GM12878 (cell line): ENCODE measurements at regions not wholly inside any gene's neighbourhood (a gene's known extent, or its start where the extent isn't known, plus 50 kb on each side); places are given as distances from the start of the nearest gene placed in this dataset.

Experiments used
- ATAC-seq: fragments of 200-7000 bp; cut with Tn5 transposase; 3 replicates; pipeline ENCODE4 v1.9.1; 2020; ENCODE audit warnings: mild to moderate bottlenecking, moderate library complexity
- BruUV-seq: library from RNA; stranded (reverse); fragments of 400-500 nt; replicated peaks from 2 replicates; lab custom pipeline; 2021; lab: Mats Ljungman, UMichigan
- CTCF ChIA-PET: fragments of 300-600 bp; sonication (Branson Sonifier 250); formaldehyde crosslinking; extraction: SDS; loops from one replicate; lab custom pipeline; 2021; ENCODE audit warnings: inconsistent platforms; lab: Yijun Ruan, JAX
- POLR2A ChIA-PET: fragments of 350-600 bp; formaldehyde crosslinking; extraction: SDS; loops from one replicate; lab custom pipeline; 2021; ENCODE audit warnings: inconsistent platforms; lab: Charles Lee
- RAD21 ChIA-PET: fragments of 300-600 bp; sonication (Branson Sonifier 250); formaldehyde crosslinking; loops from one replicate; lab custom pipeline; 2023; ENCODE audit warnings: antibody characterized with exemption; ENCODE audit not compliant: unreplicated experiment; lab: Charles Lee
- SMC1A ChIA-PET: fragments of 300-600 bp; sonication (Branson Sonifier 250); formaldehyde crosslinking; loops from one replicate; lab custom pipeline; 2023; ENCODE audit not compliant: unreplicated experiment, uncharacterized antibody; lab: Charles Lee
- DNase-seq: peaks from one replicate; pipeline ENCODE4 v3.0.0-alpha.2; 2011; ENCODE audit warnings: low read depth, low spot score
- FAIRE-seq: peaks from 3 replicates; lab custom pipeline; 2011; peaks lifted over from hg19 to GRCh38; lab: Jason Lieb, UNC
- H2AFZ ChIP-seq: 2 replicates; pipeline ENCODE4 v1.6.0; 2011; ENCODE audit warnings: low read depth, low read length, control low read depth; ENCODE audit not compliant: control insufficient read depth
- H3K27ac ChIP-seq: 2 replicates; pipeline ENCODE4 v1.5.1; 2011; ENCODE audit warnings: control low read depth; ENCODE audit not compliant: control insufficient read depth, insufficient read depth
- H3K27me3 ChIP-seq, 2 experiments: replicated peaks in 1 of 2; 2 replicates each; pipeline versions ENCODE4 v1.6.0 to v1.6.1; 2011; ENCODE audit warnings: low read length in 1 of 2; ENCODE audit not compliant: control insufficient read depth in 2 of 2, insufficient read depth in 2 of 2
- H3K36me3 ChIP-seq, 2 experiments: 2 replicates each; pipeline ENCODE4 v1.5.1; 2011; ENCODE audit warnings: low read length in 1 of 2; ENCODE audit not compliant: control insufficient read depth in 2 of 2, insufficient read depth in 2 of 2
- H3K4me1 ChIP-seq: 2 replicates; pipeline ENCODE4 v1.6.1; 2011; ENCODE audit warnings: mild to moderate bottlenecking, low read length, moderate library complexity, mixed read lengths; ENCODE audit not compliant: control insufficient read depth, insufficient read depth
- H3K4me2 ChIP-seq: 2 replicates; pipeline ENCODE4 v1.6.0; 2011; ENCODE audit warnings: control low read depth; ENCODE audit not compliant: control insufficient read depth, insufficient read depth
- H3K4me3 ChIP-seq: fragments of 200-600 bp; sonication (generic); 2 replicates; pipeline ENCODE4 v1.5.1; 2016
- H3K79me2 ChIP-seq: 2 replicates; pipeline ENCODE4 v1.6.0; 2011; ENCODE audit warnings: low read length; ENCODE audit not compliant: control insufficient read depth, insufficient read depth
- H3K9ac ChIP-seq: 2 replicates; pipeline ENCODE4 v1.8.0; 2011; ENCODE audit warnings: low read length, control low read depth, mixed read lengths; ENCODE audit not compliant: control insufficient read depth, insufficient read depth
- H3K9me3 ChIP-seq: replicated peaks from 3 replicates; pipeline ENCODE4 v1.5.1; 2011; ENCODE audit warnings: mild to moderate bottlenecking, low read length; ENCODE audit not compliant: control insufficient read depth, insufficient read depth
- H4K20me1 ChIP-seq: 2 replicates; pipeline ENCODE4 v1.6.0; 2011; ENCODE audit not compliant: control insufficient read depth, insufficient read depth
- ATF7 ChIP-seq: fragments of 450-650 bp; IDR thresholded peaks from 2 replicates; pipeline ENCODE4 v1.6.1; 2016; ENCODE audit warnings: low read depth, mild to moderate bottlenecking
- CBX3 ChIP-seq: fragments of 200-600 bp; sonication (generic); IDR thresholded peaks from 2 replicates; pipeline ENCODE4 v1.6.1; 2016; ENCODE audit warnings: low read depth, borderline replicate concordance
- EGR1 ChIP-seq, 2 experiments: IDR thresholded peaks; 1 replicate in 1 of 2; 2 replicates in 1 of 2; pipeline ENCODE4 v1.6.1; 2011 to 2012; ENCODE audit warnings: low read depth in 2 of 2, low read length in 2 of 2, borderline replicate concordance in 1 of 2, mild to moderate bottlenecking in 1 of 2, moderate library complexity in 1 of 2
- ESRRA ChIP-seq: IDR thresholded peaks from 2 replicates; pipeline ENCODE4 v1.6.1; 2012; ENCODE audit warnings: mild to moderate bottlenecking, low read length, improper control_type of control experiment
- HDAC2 ChIP-seq: fragments of 200-600 bp; sonication (generic); IDR thresholded peaks from 2 replicates; pipeline ENCODE4 v1.6.1; 2017
- HDAC6 ChIP-seq: fragments of 200-600 bp; sonication (generic); IDR thresholded peaks from one replicate; pipeline ENCODE4 v1.8.0; 2017; ENCODE audit warnings: antibody characterized with exemption; ENCODE audit not compliant: unreplicated experiment
- MEF2A ChIP-seq: IDR thresholded peaks from 2 replicates; pipeline ENCODE4 v1.6.1; 2011; ENCODE audit warnings: low read depth, mild to moderate bottlenecking, low read length, moderate library complexity; ENCODE audit not compliant: insufficient read depth
- MTA2 ChIP-seq: fragments of 450-650 bp; IDR thresholded peaks from 2 replicates; pipeline ENCODE4 v1.6.1; 2016; ENCODE audit warnings: low read depth, mild to moderate bottlenecking, moderate library complexity
- NR2F1 ChIP-seq: fragments of 450-650 bp; conservative IDR thresholded peaks from 2 replicates; pipeline ENCODE4 v1.6.1; 2017; ENCODE audit warnings: mild to moderate bottlenecking
- RELA ChIP-seq: fragments of 450-650 bp; IDR thresholded peaks from 2 replicates; pipeline ENCODE4 v1.8.0; 2014; ENCODE audit warnings: borderline replicate concordance; ENCODE audit not compliant: partially characterized antibody
- RFX5 ChIP-seq: IDR thresholded peaks from 2 replicates; pipeline ENCODE4 v1.6.1; 2011; ENCODE audit warnings: low read depth, low read length, improper control_type of control experiment
- RUNX3 ChIP-seq: IDR thresholded peaks from 2 replicates; pipeline ENCODE4 v1.6.1; 2012; ENCODE audit warnings: low read length, inconsistent platforms
- ZBED1 ChIP-seq: IDR thresholded peaks from 2 replicates; pipeline ENCODE4 v1.6.1; 2016; ENCODE audit warnings: borderline replicate concordance
- ZBTB11 ChIP-seq: fragments of 450-650 bp; formaldehyde crosslinking; IDR thresholded peaks from 2 replicates; pipeline ENCODE4 v1.5.0; 2022; ENCODE audit warnings: mild to moderate bottlenecking, missing genetic modification characterization
- WGBS: methylation state at CpG from one replicate; pipeline ENCODE4 v1.1.6; 2016; ENCODE audit warnings: low lambda C conversion rate; ENCODE audit not compliant: insufficient replicate concordance, insufficient coverage; ENCODE audit errors: missing lambda C conversion rate; 5-methylcytosine and 5-hydroxymethylcytosine counted together
- in situ Hi-C: fragments of 300-500 bp; cut with MboI; formaldehyde crosslinking; loops from 9 replicates; pipeline ENCODE4 v1.14.3; 2018; ENCODE audit warnings: mixed read lengths
- intact Hi-C: fragments of 100-400 bp; cut with micrococcal nuclease; formaldehyde crosslinking; loops from one replicate; pipeline ENCODE4 v1.14.2; 2022; ENCODE audit not compliant: unreplicated experiment

DNA sequence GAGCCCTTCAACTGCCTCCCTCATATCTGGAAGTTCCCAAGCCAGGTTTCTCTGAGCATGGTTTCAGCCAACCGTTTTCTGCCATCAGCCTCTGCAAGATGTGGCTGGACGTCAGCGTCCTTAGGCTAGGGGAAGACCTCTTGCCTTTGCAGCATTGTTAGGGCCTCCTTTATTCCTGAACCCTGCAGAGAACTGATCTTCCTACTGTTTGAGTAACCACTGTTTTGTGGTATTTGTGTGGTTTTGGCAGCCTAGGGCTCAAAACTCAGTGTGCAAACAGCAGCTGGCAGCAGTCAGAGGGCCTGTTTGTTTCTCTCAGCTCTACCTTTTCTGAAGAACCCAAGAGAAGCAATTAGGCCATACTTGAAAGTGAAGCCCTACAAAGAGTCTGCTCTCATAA, 83.4 kb upstream of the SEMA3E start:
- POLR2A ChIA-PET: interaction anchor here (0.5 kb wide), 1 partner anchor 10 kb away, joined by 6 read pairs; no protein-coding TSS in a partner anchor
- Histone ChIP-seq H3K79me2 (no peaks in the 10 kb centered on the region), H3K27ac (no peak overlapping the region), H3K9me3 (no peaks in the 10 kb centered on the region), H3K4me2 (no peak overlapping the region), H3K4me3 (no peak overlapping the region), H3K36me3 (no peaks in the 10 kb centered on the region), H4K20me1 (no peaks in the 10 kb centered on the region), H3K9ac (no peak overlapping the region), H3K27me3 (no peaks in the 10 kb centered on the region), H2AFZ (peak overlapping the region; percentile 39; the same call in 1 of the 2 replicates), H3K4me1 (no peaks in the 10 kb centered on the region)
- SMC1A ChIA-PET: interaction anchor here (0.7 to 1.7 kb wide), 4 partner anchors 14 to 169 kb away, joined by 3 read pairs; no protein-coding TSS in a partner anchor
- in situ Hi-C loops: no loop called here
- RAD21 ChIA-PET: no interaction called here
- TF ChIP-seq ESRRA (no peak), RUNX3 (peak; percentile 56; the same call in 1 of the 2 replicates)
- intact Hi-C loops: no loop called here
- ATAC-seq (peak; percentile 62), FAIRE-seq (no peak), DNase-seq (no peak)
- CTCF ChIA-PET: no interaction called here
- BruUV-seq: no TSS peak
- WGBS: 45% methylated on average over 3 of the region's 3 CpGs

DNA sequence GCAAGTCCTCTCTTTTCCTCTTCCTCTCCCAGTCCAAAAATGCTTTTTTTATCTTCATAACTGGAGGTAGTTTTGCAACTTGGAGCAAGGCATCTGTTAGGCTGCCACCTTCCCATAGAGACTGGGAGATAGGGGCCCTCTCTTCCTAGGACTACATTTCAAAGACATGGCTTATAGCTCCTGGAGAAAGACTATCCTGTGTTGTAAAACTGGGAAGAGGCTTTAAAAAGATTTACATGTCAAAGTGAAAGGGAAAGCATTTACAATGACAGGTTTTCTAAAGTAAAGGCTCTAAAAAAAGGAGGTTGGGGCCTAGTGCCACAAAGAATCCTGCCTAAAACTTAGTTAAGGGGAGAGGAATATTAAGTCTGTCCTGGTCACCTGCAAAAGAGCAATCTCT, 82.2 kb upstream of the SEMA3E start:
- H2AFZ ChIP-seq: peak overlapping the region; percentile 24; the same call in 1 of the 2 replicates
- no peak overlapping the region for H3K27ac ChIP-seq
- ChIA-PET POLR2A (no interaction called here), SMC1A (interaction anchor here (0.7 to 1.1 kb wide), 2 partner anchors 10 to 89 kb away, joined by 3 to 4 read pairs; no protein-coding TSS in a partner anchor), CTCF (interaction anchor here (1.2 kb wide), 1 partner anchor 10 kb away, joined by 4 read pairs; no protein-coding TSS in a partner anchor), RAD21 (no interaction called here)
- no peaks in the 10 kb centered on the region for H3K4me1 ChIP-seq
- H3K4me3 ChIP-seq: no peak overlapping the region
- H3K36me3 ChIP-seq: no peaks in the 10 kb centered on the region
- H3K4me2 ChIP-seq: no peak overlapping the region
- no peaks in the 10 kb centered on the region for H4K20me1 ChIP-seq
- intact Hi-C loops (no loop called here), in situ Hi-C loops (no loop called here)
- BruUV-seq: no TSS peak
- FAIRE-seq: no peak
- DNase-seq: no peak
- ATAC-seq: peak; percentile 25
- H3K79me2 ChIP-seq: no peaks in the 10 kb centered on the region
- no peaks in the 10 kb centered on the region for H3K9me3 ChIP-seq
- H3K27me3 ChIP-seq: no peaks in the 10 kb centered on the region
- no peak overlapping the region for H3K9ac ChIP-seq
- no peak for TF ChIP-seq ATF7
- no peak for TF ChIP-seq ZBED1
- TF ChIP-seq CBX3: no peak
- no peak for TF ChIP-seq MEF2A
- no peak for TF ChIP-seq RELA
- TF ChIP-seq MTA2: no peak
- no peak for TF ChIP-seq ZBTB11
- TF ChIP-seq HDAC2: no peak
- no peak for TF ChIP-seq HDAC6
- TF ChIP-seq NR2F1: no peak
- no peak for TF ChIP-seq RFX5
- no peak for TF ChIP-seq EGR1 (IDR thresholded peaks at IDR 0.05; ENCODE audit: borderline replicate concordance in 1 of 2, low read depth in 2 of 2, low read length in 2 of 2)
